GM18519 (cell line): ENCODE measurements at regions not wholly inside any gene's neighbourhood (a gene's known extent, or its start where the extent isn't known, plus 50 kb on each side); places are given as distances from the start of the nearest gene placed in this dataset.

Experiments used
- ATAC-seq: cut with Tn5 transposase; IDR thresholded peaks from one replicate; pipeline ENCODE4 v1.9.1; 2021; ENCODE audit warnings: mild to moderate bottlenecking, moderate library complexity; ENCODE audit not compliant: unreplicated experiment, low FRiP score

- ATAC-seq = no peak
Observed at GRCh38 chr13:110826861-110827672, 87.8 kb downstream of the ANKRD10 start.
